ENCODE measurements at regions not wholly inside any gene's neighbourhood (a gene's known extent, or its start where the extent isn't known, plus 50 kb on each side); places are given as distances from the start of the nearest gene placed in this dataset.

- no peaks in the 10 kb centered on the region for H3K27me3 ChIP-seq
- TF ChIP-seq POLR2A (IDR thresholded peaks at IDR 0.05) = no peak
- no peak for TF ChIP-seq CTCF (IDR thresholded peaks at IDR 0.05)
- no peak overlapping the region for H3K4me3 ChIP-seq
- no peaks in the 10 kb centered on the region for H3K4me1 ChIP-seq
- 63 to 64% methylated on average over 3 of the region's 3 CpGs for WGBS, 2 donors
- H3K27ac ChIP-seq = no peak overlapping the region
- DNase-seq (no peak), ATAC-seq (no peak)
- intact Hi-C loops (cut with DNase I) = no loop called here
- H3K36me3 ChIP-seq (replicated peaks in 1 of 2; ENCODE audit: insufficient read depth in 1 of 2, low read depth in 2 of 2) = no peaks in the 10 kb centered on the region
- H3K9me3 ChIP-seq = no peaks in the 10 kb centered on the region
Measured at GRCh38 chr11:122294041-122294440, 178.0 kb upstream of the BLID start.

- Histone ChIP-seq H3K36me3 (replicated peaks in 1 of 2; ENCODE audit: insufficient read depth in 1 of 2, low read depth in 2 of 2) (no peaks in the 10 kb centered on the region), H3K4me1 (no peaks in the 10 kb centered on the region), H3K9me3 (no peaks in the 10 kb centered on the region), H3K27me3 (no peaks in the 10 kb centered on the region), H3K4me3 (no peak overlapping the region), H3K27ac (no peak overlapping the region)
- ATAC-seq = no peak
- 76 to 80% methylated on average over 5 of the region's 5 CpGs for WGBS, 2 donors
- no peak for TF ChIP-seq POLR2A (IDR thresholded peaks at IDR 0.05)
- peak in 1 of 7 experiments; percentile 11 for TF ChIP-seq CTCF (IDR thresholded peaks at IDR 0.05)
- intact Hi-C loops (cut with DNase I) = no loop called here
- DNase-seq = no peak
Measured at GRCh38 chr11:122293296-122294023, 177.4 kb upstream of the BLID start.

- Histone ChIP-seq H3K9me3 (no peaks in the 10 kb centered on the region), H3K4me1 (no peaks in the 10 kb centered on the region), H3K4me3 (no peak overlapping the region), H3K27ac (no peak overlapping the region), H3K36me3 (replicated peaks in 1 of 2; ENCODE audit: insufficient read depth in 1 of 2, low read depth in 2 of 2) (no peaks in the 10 kb centered on the region), H3K27me3 (no peaks in the 10 kb centered on the region)
- DNase-seq (no peak), ATAC-seq (no peak)
- intact Hi-C loops (cut with DNase I) = no loop called here
- no peak for TF ChIP-seq POLR2A (IDR thresholded peaks at IDR 0.05)
- TF ChIP-seq CTCF (IDR thresholded peaks at IDR 0.05) = no peak
- 40 to 41% methylated on average over 11 of the region's 11 CpGs for WGBS, 2 donors
Measured at GRCh38 chr11:122287401-122287800, 171.4 kb upstream of the BLID start.

GRCh38 chr11:122285070-122285988 is 169.3 kb upstream of the BLID start:
- Histone ChIP-seq H3K27ac (no peak overlapping the region), H3K36me3 (replicated peaks in 1 of 2; ENCODE audit: insufficient read depth in 1 of 2, low read depth in 2 of 2) (no peaks in the 10 kb centered on the region), H3K4me1 (no peaks in the 10 kb centered on the region), H3K27me3 (no peaks in the 10 kb centered on the region), H3K4me3 (no peak overlapping the region), H3K9me3 (no peaks in the 10 kb centered on the region)
- intact Hi-C loops (cut with DNase I) = no loop called here
- no peak for DNase-seq
- no peak for ATAC-seq
- TF ChIP-seq CTCF (IDR thresholded peaks at IDR 0.05) (no peak), POLR2A (IDR thresholded peaks at IDR 0.05) (no peak)
- 91 to 98% methylated on average over 8 of the region's 8 CpGs for WGBS, 2 donors

Measured in body of pancreas (tissue), 4 donors.